HCT116 (cell line): ENCODE measurements at regions not wholly inside any gene's neighbourhood (a gene's known extent, or its start where the extent isn't known, plus 50 kb on each side); places are given as distances from the start of the nearest gene placed in this dataset.

Source experiments
- ATAC-seq: fragments of 200-7000 bp; cut with Tn5 transposase; 2 replicates; pipeline ENCODE4 v1.9.1; 2020; ENCODE audit warnings: mild to moderate bottlenecking, moderate library complexity
- BruUV-seq: library from RNA; stranded (reverse); fragments of 400-500 nt; replicated peaks from 2 replicates; lab custom pipeline; 2021; lab: Mats Ljungman, UMichigan
- CTCF ChIA-PET: fragments of 300-600 bp; sonication (Branson Sonifier 250); formaldehyde crosslinking; loops from one replicate; lab custom pipeline; 2021; ENCODE audit warnings: antibody characterized with exemption; lab: Charles Lee
- POLR2A ChIA-PET: fragments of 300-600, 350-600 bp; sonication (Branson Sonifier 250); formaldehyde crosslinking; loops from one replicate; lab custom pipeline; 2021; ENCODE audit warnings: antibody characterized with exemption; lab: Charles Lee
- RAD21 ChIA-PET, 2 experiments: fragments of 300-600 bp; sonication (Branson Sonifier 250); formaldehyde crosslinking; loops; one replicate each; lab custom pipeline; 2023; ENCODE audit warnings: low total read pairs in 2 of 2; ENCODE audit not compliant: uncharacterized antibody in 2 of 2, unreplicated experiment in 2 of 2, low non-redundant PET in 1 of 2; lab: Charles Lee
- DNase-seq: peaks from one replicate; pipeline ENCODE4 v3.0.0-alpha.2; 2010; ENCODE audit warnings: low read depth, low spot score
- H2AFZ ChIP-seq: fragments of 200-600 bp; shearing (Covaris generic), sonication (generic); 2 replicates; pipeline ENCODE4 v1.6.1; 2017; ENCODE audit warnings: low read depth, mixed run types, mixed read lengths, antibody characterized with exemption, low read length; ENCODE audit not compliant: poor library complexity, severe bottlenecking
- H3K27ac ChIP-seq: 2 replicates; pipeline ENCODE4 v1.5.1; 2012; ENCODE audit warnings: low read depth, low read length
- H3K27me3 ChIP-seq: fragments of 200-600 bp; sonication (generic); 2 replicates; pipeline ENCODE4 v1.6.1; 2016; ENCODE audit warnings: mixed run types, low read length, mixed read lengths; ENCODE audit not compliant: insufficient read depth
- H3K36me3 ChIP-seq, 2 experiments: fragments of 200-500 bp in 1 of 2; fragments of 200-600 bp in 1 of 2; sonication (Bioruptor generic) in 1 of 2; sonication (generic) in 1 of 2; 2 replicates each; pipeline versions ENCODE4 v1.5.1 to v1.6.1; 2014 to 2016; ENCODE audit warnings: low read length in 2 of 2, inconsistent platforms in 1 of 2, mixed read lengths in 1 of 2, mixed run types in 1 of 2; ENCODE audit not compliant: insufficient read depth in 2 of 2, control insufficient read depth in 1 of 2
- H3K4me1 ChIP-seq, 2 experiments: fragments of 200-600 bp in 1 of 2; sonication (generic) in 1 of 2; 2 replicates each; pipeline versions ENCODE4 v1.5.1 to v1.6.1; 2012 to 2017; ENCODE audit warnings: low read length in 2 of 2, inconsistent platforms in 1 of 2, mild to moderate bottlenecking in 1 of 2, mixed read lengths in 1 of 2, mixed run types in 1 of 2, moderate library complexity in 1 of 2; ENCODE audit not compliant: insufficient read depth in 2 of 2, control insufficient read depth in 1 of 2
- H3K4me2 ChIP-seq: fragments of 200-600 bp; sonication (generic); 2 replicates; pipeline ENCODE4 v1.6.1; 2017; ENCODE audit warnings: mixed run types, low read length, mixed read lengths
- H3K4me3 ChIP-seq, 2 experiments: fragments of 200-600 bp in 1 of 2; sonication (generic) in 1 of 2; replicated peaks in 1 of 2; 2 replicates each; pipeline ENCODE4 v1.5.1; 2011 to 2016; ENCODE audit warnings: low read length in 2 of 2, control low read depth in 1 of 2, low read depth in 1 of 2, mild to moderate bottlenecking in 1 of 2, mixed read lengths in 1 of 2, mixed run types in 1 of 2
- H3K79me2 ChIP-seq: fragments of 200-600 bp; sonication (generic); 2 replicates; pipeline ENCODE4 v1.6.1; 2017; ENCODE audit warnings: mild to moderate bottlenecking, mixed run types, low read length, moderate library complexity, mixed read lengths; ENCODE audit not compliant: insufficient read depth
- H3K9ac ChIP-seq: fragments of 200-600 bp; sonication (generic); 2 replicates; pipeline ENCODE4 v1.6.1; 2016; ENCODE audit warnings: low read length, mixed read lengths
- H3K9me2 ChIP-seq: fragments of 200-600 bp; sonication (generic), shearing (Covaris generic); 2 replicates; pipeline ENCODE4 v1.6.1; 2017; ENCODE audit warnings: mixed run types, mild to moderate bottlenecking, moderate library complexity; ENCODE audit not compliant: insufficient read depth
- H3K9me3 ChIP-seq, 2 experiments: fragments of 200-500 bp in 1 of 2; fragments of 200-600 bp in 1 of 2; sonication (Bioruptor generic) in 1 of 2; sonication (generic) in 1 of 2; 2 replicates each; pipeline ENCODE4 v1.6.1; 2014 to 2017; ENCODE audit warnings: low read length in 2 of 2, mixed read lengths in 2 of 2, inconsistent platforms in 1 of 2, low read depth in 1 of 2, mild to moderate bottlenecking in 1 of 2, mixed run types in 1 of 2, moderate library complexity in 1 of 2; ENCODE audit not compliant: control insufficient read depth in 1 of 2, insufficient read depth in 1 of 2
- H4K20me1 ChIP-seq: fragments of 200-600 bp; sonication (generic), shearing (Covaris generic); 2 replicates; pipeline ENCODE4 v1.6.1; 2017; ENCODE audit warnings: mixed run types, mild to moderate bottlenecking, moderate library complexity; ENCODE audit not compliant: insufficient read depth
- CEBPB ChIP-seq: IDR thresholded peaks from 2 replicates; pipeline ENCODE4 v1.6.1; 2012; ENCODE audit warnings: low read depth
- EGR1 ChIP-seq: IDR thresholded peaks from 2 replicates; pipeline ENCODE4 v1.6.1; 2012; ENCODE audit warnings: low read depth
- ELF1 ChIP-seq: IDR thresholded peaks from 2 replicates; pipeline ENCODE4 v1.6.1; 2012; ENCODE audit warnings: low read depth, borderline replicate concordance
- POLR2A ChIP-seq: IDR thresholded peaks from 2 replicates; pipeline ENCODE4 v1.7.0; 2011; ENCODE audit warnings: borderline replicate concordance; ENCODE audit not compliant: insufficient read depth, insufficient read length; ENCODE audit errors: extremely low read depth
- RAD21 ChIP-seq: IDR thresholded peaks from 2 replicates; pipeline ENCODE4 v1.6.1; 2012; ENCODE audit warnings: low read depth, mild to moderate bottlenecking
- SP1 ChIP-seq: IDR thresholded peaks from 2 replicates; pipeline ENCODE4 v1.6.1; 2012; ENCODE audit warnings: low read depth
- SRF ChIP-seq: IDR thresholded peaks from 2 replicates; pipeline ENCODE4 v1.6.1; 2012; ENCODE audit warnings: low read depth
- TCF7L2 ChIP-seq: IDR thresholded peaks from 2 replicates; pipeline ENCODE4 v1.7.0; 2011; ENCODE audit warnings: borderline replicate concordance, inconsistent platforms; ENCODE audit not compliant: insufficient read depth, insufficient read length; ENCODE audit errors: extremely low read depth
- YY1 ChIP-seq: IDR thresholded peaks from 2 replicates; pipeline ENCODE4 v1.6.1; 2011; ENCODE audit warnings: low read length, low read depth, moderate library complexity, mild to moderate bottlenecking; ENCODE audit not compliant: insufficient replicate concordance; ENCODE audit errors: extremely low read depth
- ZFX ChIP-seq: fragments of 450-650 bp; IDR thresholded peaks from 2 replicates; pipeline ENCODE4 v1.6.1; 2017
- ZNF274 ChIP-seq: fragments of 200-500 bp; sonication (Bioruptor generic); IDR thresholded peaks from 2 replicates; pipeline ENCODE4 v1.6.1; 2014; ENCODE audit warnings: mild to moderate bottlenecking, low read depth, low read length, inconsistent platforms
- intact Hi-C: fragments of 100-400 bp; cut with micrococcal nuclease; formaldehyde crosslinking; loops from 2 replicates; pipeline ENCODE4 v1.10.0; 2022
- TF ChIP-seq, protein P1 (sequence below), 3 experiments: fragments of 200-600 bp in 1 of 3; sonication (generic) in 1 of 3; IDR thresholded peaks in 2 of 3; conservative IDR thresholded peaks in 1 of 3; 2 replicates each; pipeline ENCODE4 v1.5.1; 2012 to 2017; ENCODE audit warnings: low read depth in 2 of 3, low read length in 2 of 3, antibody characterized with exemption in 1 of 3, borderline replicate concordance in 1 of 3, control low read depth in 1 of 3, mild to moderate bottlenecking in 1 of 3, mixed read lengths in 1 of 3, mixed run types in 1 of 3, moderate library complexity in 1 of 3; ENCODE audit not compliant: insufficient read depth in 1 of 3
- TF ChIP-seq, protein P2 (sequence below): IDR thresholded peaks from 2 replicates; pipeline ENCODE4 v1.6.1; 2012; ENCODE audit warnings: low read depth
- TF ChIP-seq, protein P3 (sequence below): IDR thresholded peaks from 2 replicates; pipeline ENCODE4 v1.6.1; 2011; ENCODE audit warnings: mild to moderate bottlenecking, low read length, moderate library complexity; ENCODE audit not compliant: insufficient replicate concordance; ENCODE audit errors: extremely low read depth
- TF ChIP-seq, protein P4 (sequence below): IDR thresholded peaks from 2 replicates; pipeline ENCODE4 v1.6.1; 2012
- TF ChIP-seq, protein P5 (sequence below): IDR thresholded peaks from 2 replicates; pipeline ENCODE4 v1.6.1; 2012

DNA sequence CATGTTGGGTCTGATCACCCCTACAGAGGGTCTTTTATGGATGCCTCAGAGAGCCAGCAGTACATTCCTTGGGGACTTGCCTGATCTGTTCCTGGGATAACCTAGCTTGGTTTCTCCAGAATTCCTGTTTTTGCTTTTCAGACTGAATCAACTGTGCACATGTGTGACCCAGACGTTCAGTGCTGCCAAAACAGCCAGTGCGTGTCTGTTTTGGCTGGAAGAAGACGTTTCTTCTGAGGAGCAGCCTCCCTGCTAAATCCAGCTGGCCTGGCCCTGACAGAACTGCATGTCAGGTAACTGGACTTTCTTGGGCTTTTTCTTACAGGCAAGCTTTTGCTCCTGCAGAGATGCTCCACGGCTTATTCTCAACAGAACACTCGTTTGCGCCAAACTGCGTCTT is 373.3 kb upstream of the USP9Y start:
- Histone ChIP-seq H3K27ac (no peak overlapping the region), H3K9me2 (no peaks in the 10 kb centered on the region), H3K4me2 (no peak overlapping the region), H3K36me3 (no peaks in the 10 kb centered on the region), H4K20me1 (no peaks in the 10 kb centered on the region), H3K9me3 (no peaks in the 10 kb centered on the region), H3K4me3 (no peak overlapping the region), H3K27me3 (no peaks in the 10 kb centered on the region), H2AFZ (no peak overlapping the region), H3K4me1 (no peaks in the 10 kb centered on the region), H3K79me2 (no peaks in the 10 kb centered on the region), H3K9ac (no peak overlapping the region)
- ChIA-PET RAD21 (no interaction called here), POLR2A (no interaction called here), CTCF (no interaction called here)
- DNase-seq (no peak), ATAC-seq (no peak)
- no TSS peak for BruUV-seq
- TF ChIP-seq ELF1: no peak
- TF ChIP-seq YY1: no peak
- TF ChIP-seq TCF7L2: no peak
- TF ChIP-seq, protein P1, sequence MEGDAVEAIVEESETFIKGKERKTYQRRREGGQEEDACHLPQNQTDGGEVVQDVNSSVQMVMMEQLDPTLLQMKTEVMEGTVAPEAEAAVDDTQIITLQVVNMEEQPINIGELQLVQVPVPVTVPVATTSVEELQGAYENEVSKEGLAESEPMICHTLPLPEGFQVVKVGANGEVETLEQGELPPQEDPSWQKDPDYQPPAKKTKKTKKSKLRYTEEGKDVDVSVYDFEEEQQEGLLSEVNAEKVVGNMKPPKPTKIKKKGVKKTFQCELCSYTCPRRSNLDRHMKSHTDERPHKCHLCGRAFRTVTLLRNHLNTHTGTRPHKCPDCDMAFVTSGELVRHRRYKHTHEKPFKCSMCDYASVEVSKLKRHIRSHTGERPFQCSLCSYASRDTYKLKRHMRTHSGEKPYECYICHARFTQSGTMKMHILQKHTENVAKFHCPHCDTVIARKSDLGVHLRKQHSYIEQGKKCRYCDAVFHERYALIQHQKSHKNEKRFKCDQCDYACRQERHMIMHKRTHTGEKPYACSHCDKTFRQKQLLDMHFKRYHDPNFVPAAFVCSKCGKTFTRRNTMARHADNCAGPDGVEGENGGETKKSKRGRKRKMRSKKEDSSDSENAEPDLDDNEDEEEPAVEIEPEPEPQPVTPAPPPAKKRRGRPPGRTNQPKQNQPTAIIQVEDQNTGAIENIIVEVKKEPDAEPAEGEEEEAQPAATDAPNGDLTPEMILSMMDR (IDR thresholded peaks at IDR 0.05 in 2 of 3, conservative IDR thresholded peaks at IDR 0.05 in 1 of 3; ENCODE audit: borderline replicate concordance in 1 of 3, insufficient read depth in 1 of 3, low read depth in 2 of 3, low read length in 2 of 3): no peak
- no peak for TF ChIP-seq SP1
- TF ChIP-seq, protein P2, sequence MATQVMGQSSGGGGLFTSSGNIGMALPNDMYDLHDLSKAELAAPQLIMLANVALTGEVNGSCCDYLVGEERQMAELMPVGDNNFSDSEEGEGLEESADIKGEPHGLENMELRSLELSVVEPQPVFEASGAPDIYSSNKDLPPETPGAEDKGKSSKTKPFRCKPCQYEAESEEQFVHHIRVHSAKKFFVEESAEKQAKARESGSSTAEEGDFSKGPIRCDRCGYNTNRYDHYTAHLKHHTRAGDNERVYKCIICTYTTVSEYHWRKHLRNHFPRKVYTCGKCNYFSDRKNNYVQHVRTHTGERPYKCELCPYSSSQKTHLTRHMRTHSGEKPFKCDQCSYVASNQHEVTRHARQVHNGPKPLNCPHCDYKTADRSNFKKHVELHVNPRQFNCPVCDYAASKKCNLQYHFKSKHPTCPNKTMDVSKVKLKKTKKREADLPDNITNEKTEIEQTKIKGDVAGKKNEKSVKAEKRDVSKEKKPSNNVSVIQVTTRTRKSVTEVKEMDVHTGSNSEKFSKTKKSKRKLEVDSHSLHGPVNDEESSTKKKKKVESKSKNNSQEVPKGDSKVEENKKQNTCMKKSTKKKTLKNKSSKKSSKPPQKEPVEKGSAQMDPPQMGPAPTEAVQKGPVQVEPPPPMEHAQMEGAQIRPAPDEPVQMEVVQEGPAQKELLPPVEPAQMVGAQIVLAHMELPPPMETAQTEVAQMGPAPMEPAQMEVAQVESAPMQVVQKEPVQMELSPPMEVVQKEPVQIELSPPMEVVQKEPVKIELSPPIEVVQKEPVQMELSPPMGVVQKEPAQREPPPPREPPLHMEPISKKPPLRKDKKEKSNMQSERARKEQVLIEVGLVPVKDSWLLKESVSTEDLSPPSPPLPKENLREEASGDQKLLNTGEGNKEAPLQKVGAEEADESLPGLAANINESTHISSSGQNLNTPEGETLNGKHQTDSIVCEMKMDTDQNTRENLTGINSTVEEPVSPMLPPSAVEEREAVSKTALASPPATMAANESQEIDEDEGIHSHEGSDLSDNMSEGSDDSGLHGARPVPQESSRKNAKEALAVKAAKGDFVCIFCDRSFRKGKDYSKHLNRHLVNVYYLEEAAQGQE: no peak
- TF ChIP-seq SRF: no peak
- no peak for TF ChIP-seq POLR2A
- TF ChIP-seq, protein P3, sequence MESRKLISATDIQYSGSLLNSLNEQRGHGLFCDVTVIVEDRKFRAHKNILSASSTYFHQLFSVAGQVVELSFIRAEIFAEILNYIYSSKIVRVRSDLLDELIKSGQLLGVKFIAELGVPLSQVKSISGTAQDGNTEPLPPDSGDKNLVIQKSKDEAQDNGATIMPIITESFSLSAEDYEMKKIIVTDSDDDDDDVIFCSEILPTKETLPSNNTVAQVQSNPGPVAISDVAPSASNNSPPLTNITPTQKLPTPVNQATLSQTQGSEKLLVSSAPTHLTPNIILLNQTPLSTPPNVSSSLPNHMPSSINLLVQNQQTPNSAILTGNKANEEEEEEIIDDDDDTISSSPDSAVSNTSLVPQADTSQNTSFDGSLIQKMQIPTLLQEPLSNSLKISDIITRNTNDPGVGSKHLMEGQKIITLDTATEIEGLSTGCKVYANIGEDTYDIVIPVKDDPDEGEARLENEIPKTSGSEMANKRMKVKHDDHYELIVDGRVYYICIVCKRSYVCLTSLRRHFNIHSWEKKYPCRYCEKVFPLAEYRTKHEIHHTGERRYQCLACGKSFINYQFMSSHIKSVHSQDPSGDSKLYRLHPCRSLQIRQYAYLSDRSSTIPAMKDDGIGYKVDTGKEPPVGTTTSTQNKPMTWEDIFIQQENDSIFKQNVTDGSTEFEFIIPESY: no peak
- no peak for TF ChIP-seq CEBPB
- TF ChIP-seq, protein P4, sequence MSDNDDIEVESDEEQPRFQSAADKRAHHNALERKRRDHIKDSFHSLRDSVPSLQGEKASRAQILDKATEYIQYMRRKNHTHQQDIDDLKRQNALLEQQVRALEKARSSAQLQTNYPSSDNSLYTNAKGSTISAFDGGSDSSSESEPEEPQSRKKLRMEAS: no peak
- no peak for TF ChIP-seq ZNF274
- TF ChIP-seq ZFX: no peak
- TF ChIP-seq, protein P5, sequence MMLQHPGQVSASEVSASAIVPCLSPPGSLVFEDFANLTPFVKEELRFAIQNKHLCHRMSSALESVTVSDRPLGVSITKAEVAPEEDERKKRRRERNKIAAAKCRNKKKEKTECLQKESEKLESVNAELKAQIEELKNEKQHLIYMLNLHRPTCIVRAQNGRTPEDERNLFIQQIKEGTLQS: no peak
- no peak for TF ChIP-seq RAD21
- no peak for TF ChIP-seq EGR1
- intact Hi-C loops: no loop called here
